Spinal cord (tissue), 9 donors: ENCODE measurements at regions not wholly inside any gene's neighbourhood (a gene's known extent, or its start where the extent isn't known, plus 50 kb on each side); places are given as distances from the start of the nearest gene placed in this dataset.
"Not testable (repeated sequence)": the region's sequence is repeated elsewhere in the genome, so short reads cannot be mapped to it uniquely, and the experiment has no call there.

Experiments
- DNase-seq, 6 donors: peaks; one replicate each; pipeline versions ENCODE4 v3.0.0 to v3.0.0-alpha.2; 2013 to 2015; ENCODE audit warnings: low spot score in 6 of 6, low read depth in 4 of 6
- H3K27ac ChIP-seq: one replicate; pipeline ENCODE4 v1.5.1; 2013; ENCODE audit warnings: low read depth, low read length, control low read depth
- H3K27me3 ChIP-seq: one replicate; pipeline ENCODE4 v1.6.1; 2013; ENCODE audit warnings: low read length; ENCODE audit not compliant: control insufficient read depth, insufficient read depth
- H3K36me3 ChIP-seq: one replicate; pipeline ENCODE4 v1.6.1; 2013; ENCODE audit warnings: low read length; ENCODE audit not compliant: control insufficient read depth, insufficient read depth
- H3K4me1 ChIP-seq: one replicate; pipeline ENCODE4 v1.6.1; 2013; ENCODE audit warnings: low read length; ENCODE audit not compliant: control insufficient read depth, insufficient read depth
- H3K4me3 ChIP-seq: one replicate; pipeline ENCODE4 v1.5.1; 2013; ENCODE audit warnings: low read depth, low read length, control low read depth
- H3K9me3 ChIP-seq: one replicate; pipeline ENCODE4 v1.6.1; 2013; ENCODE audit warnings: low read length; ENCODE audit not compliant: control insufficient read depth, insufficient read depth
- WGBS: methylation state at CpG from one replicate; pipeline ENCODE4 v1.1.5; 2013; ENCODE audit warnings: missing lambda C conversion rate; ENCODE audit not compliant: insufficient coverage; 5-methylcytosine and 5-hydroxymethylcytosine counted together
- donor health status: healthy.

DNA sequence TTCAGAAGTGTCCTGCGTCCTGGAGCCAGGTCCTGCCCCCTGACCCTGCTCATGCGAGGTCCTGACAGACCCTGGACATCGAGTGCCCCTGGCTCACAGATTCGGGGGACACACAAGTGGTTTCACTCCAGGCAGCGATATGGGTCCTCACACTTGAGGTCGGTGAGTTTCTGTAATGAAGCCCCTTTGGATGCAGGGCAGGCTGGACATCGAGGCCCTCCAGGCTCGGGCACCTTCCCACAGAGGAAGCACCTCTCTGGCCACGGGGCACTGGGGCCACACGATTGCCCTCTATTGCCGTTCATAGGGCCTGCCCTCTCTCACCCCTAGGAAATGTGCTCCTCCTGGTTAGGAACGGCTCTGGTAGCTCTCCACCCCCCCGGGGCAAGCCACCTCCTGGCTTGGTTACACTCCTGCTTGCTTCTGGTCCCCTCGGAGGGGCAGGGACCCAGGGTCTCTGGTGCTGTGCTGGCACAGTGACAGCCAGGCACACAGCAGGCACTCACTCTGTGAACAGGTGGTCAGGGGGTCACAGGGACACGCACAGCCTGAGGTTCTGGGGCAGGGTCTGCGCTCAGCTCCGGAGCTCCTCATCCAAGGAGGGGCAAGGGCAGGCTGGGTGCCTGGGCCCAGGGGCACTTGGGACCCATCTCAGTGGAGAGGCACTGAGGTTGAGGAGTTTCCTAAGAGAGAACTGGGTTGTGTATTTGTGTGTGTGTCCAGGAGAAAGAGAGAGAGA lies 907.7 kb downstream of the BRD1 start:
- peak overlapping the region; percentile 81 for H3K27ac ChIP-seq
- WGBS, result 76% methylated on average over 17 of the region's 17 CpGs
- H3K4me3 ChIP-seq, result no peak overlapping the region
- no peaks in the 10 kb centered on the region for H3K27me3 ChIP-seq
- peaks cover 52% of the 10 kb centered on the region for H3K4me1 ChIP-seq
- H3K36me3 ChIP-seq, result no peaks in the 10 kb centered on the region
- H3K9me3 ChIP-seq, result peaks cover 3% of the 10 kb centered on the region
- DNase-seq, result no peak

DNA sequence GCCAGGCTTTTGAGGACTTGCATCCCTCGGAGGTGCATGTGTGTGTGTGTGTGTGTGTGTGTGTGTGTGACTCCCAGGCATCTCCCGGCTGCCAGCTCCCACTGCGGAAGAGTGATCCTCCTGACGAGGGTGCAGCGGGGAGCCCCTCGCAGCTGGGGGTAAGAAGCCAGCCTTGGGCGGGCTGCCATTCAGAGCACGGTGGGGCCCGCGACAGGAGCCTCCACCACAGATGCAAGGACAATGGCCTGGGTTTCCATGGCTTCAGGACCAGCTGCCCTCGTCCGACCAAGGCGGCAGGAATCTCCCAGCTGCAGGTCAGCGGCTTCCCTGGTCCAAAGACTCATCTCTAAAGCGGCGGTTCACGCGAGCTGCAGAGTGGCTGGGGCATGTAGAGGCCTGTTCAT lies 908.5 kb downstream of the BRD1 start:
- no peaks in the 10 kb centered on the region for H3K27me3 ChIP-seq
- H3K4me3 ChIP-seq, result no peak overlapping the region
- WGBS, result 30% methylated on average over 16 of the region's 18 CpGs
- H3K4me1 ChIP-seq, result peaks cover 50% of the 10 kb centered on the region
- DNase-seq, result peak in 2 of 6 donors; percentile 56 to 73
- H3K9me3 ChIP-seq, result peaks cover 3% of the 10 kb centered on the region
- peak overlapping the region; percentile 18 for H3K27ac ChIP-seq
- no peaks in the 10 kb centered on the region for H3K36me3 ChIP-seq

DNA sequence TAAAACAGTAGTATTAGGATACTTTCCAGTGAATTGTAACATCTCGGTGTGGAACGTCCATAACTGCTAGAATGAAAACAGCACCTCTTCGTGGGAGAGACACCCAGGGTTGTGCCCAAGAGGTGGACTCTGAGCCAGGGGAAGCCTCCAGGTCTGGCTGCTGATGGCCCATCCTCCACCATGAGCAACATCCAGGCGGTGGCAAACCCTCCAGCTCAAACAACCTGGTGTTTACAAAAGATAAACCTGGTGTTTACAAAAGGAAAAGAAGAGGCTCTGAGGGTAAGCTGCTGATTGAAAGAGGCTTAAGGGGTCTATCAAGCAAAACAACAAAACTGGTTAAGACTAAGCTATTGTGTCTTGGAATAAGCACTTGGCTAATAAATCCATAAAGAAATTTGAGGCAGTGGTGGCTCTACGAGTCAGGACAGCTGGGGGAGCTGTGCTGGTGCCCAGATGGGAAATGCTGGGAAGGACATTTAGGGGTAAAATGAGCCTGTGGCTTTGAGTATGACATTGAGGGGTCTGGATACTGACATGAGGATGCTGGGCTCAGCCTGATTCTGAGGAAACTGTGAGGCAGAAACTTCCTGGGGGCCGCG lies 909.0 kb downstream of the BRD1 start:
- DNase-seq, result no peak
- 45% methylated on average over 6 of the region's 7 CpGs for WGBS
- Histone ChIP-seq H3K36me3 (no peaks in the 10 kb centered on the region), H3K4me1 (peaks cover 48% of the 10 kb centered on the region), H3K9me3 (peaks cover 3% of the 10 kb centered on the region), H3K27ac (peak overlapping the region; percentile 18), H3K4me3 (no peak overlapping the region), H3K27me3 (no peaks in the 10 kb centered on the region)

DNA sequence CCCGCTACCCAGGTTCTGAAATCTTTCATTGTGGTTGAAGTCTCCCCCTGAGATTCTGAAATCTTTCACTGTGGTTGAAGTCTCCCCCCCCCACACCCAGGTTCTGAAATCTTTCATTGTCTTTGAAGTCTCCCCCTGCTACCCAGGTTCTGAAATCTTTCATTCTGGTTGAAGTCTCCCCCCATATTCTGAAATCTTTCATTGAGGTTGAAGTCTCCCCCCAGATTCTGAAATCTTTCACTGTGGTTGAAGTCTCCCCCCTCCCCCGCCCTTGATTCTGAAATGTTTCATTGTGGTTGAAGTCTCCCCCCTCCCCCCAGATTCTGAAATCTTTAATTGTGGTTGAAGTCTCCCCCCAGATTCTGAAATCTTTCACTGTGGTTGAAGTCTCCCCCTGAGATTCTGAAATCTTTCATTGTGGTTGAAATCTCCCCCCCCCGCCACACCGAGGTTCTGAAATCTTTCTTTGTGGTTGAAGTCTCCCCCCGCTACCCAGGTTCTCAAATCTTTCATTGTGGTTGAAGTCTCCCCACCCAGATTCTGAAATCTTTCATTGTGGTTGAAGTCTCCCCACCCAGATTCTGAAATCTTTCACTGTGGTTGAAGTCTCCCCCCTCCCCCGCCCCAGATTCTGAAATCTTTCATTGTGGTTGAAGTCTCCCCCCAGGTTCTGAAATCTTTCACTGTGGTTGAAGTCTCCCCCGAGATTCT lies 915.2 kb downstream of the BRD1 start:
- not testable (repeated sequence) for H3K27ac ChIP-seq, H3K27me3 ChIP-seq, DNase-seq, H3K36me3 ChIP-seq, H3K9me3 ChIP-seq, H3K4me3 ChIP-seq, H3K4me1 ChIP-seq
- WGBS, result no CpG with 5 or more reads among the region's 7 CpGs

DNA sequence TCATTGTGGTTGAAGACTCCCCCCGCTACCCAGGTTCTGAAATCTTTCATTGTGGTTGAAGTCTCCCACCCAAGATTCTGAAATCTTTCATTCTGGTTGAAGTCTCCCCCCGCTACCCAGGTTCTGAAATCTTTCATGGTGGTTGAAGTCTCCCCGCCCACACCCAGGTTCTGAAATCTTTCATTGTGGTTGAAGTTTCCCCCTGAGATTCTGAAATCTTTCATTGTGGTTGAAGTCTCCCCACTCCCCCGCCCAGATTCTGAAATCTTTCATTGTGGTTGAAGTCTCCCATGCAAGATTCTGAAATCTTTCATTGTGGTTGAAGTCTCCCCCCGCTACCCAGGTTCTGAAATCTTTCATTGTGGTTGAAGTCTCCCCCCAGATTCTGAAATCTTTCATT lies 916.0 kb downstream of the BRD1 start:
- not testable (repeated sequence) for H3K4me3 ChIP-seq, H3K9me3 ChIP-seq, H3K27ac ChIP-seq, H3K27me3 ChIP-seq, DNase-seq, H3K4me1 ChIP-seq, H3K36me3 ChIP-seq
- no CpG with 5 or more reads among the region's 5 CpGs for WGBS

DNA sequence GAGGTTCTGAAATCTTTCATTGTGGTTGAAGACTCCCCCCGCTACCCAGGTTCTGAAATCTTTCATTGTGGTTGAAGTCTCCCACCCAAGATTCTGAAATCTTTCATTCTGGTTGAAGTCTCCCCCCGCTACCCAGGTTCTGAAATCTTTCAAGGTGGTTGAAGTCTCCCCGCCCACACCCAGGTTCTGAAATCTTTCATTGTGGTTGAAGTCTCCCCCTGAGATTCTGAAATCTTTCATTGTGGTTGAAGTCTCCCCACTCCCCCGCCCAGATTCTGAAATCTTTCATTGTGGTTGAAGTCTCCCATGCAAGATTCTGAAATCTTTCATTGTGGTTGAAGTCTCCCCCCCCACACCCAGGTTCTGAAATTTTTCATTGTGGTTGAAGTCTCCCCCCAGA lies 916.6 kb downstream of the BRD1 start:
- not testable (repeated sequence) for H3K27me3 ChIP-seq, H3K4me1 ChIP-seq, H3K27ac ChIP-seq, H3K9me3 ChIP-seq, H3K36me3 ChIP-seq, H3K4me3 ChIP-seq, DNase-seq
- no CpG with 5 or more reads among the region's 4 CpGs for WGBS

DNA sequence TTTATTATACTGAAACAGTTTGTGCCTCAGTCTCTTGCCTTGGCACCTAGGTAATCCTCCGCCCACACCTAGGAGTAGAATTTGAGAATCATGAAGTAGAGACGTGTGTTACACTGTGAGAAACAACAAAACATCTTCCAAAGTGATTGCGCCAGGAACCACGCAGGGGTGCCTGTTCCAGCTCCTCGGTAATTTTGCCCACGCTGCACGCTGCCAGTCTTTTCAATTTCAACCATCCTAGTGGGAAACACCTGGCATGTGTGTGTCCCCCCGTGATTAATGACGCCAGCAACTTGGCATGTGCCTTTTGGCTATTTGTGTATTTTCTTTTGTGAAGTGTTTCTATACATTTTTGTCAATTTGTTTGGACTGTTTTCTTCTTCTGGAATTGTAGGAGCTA lies 919.1 kb downstream of the BRD1 start:
- H3K27me3 ChIP-seq, result no peaks in the 10 kb centered on the region
- no peaks in the 10 kb centered on the region for H3K36me3 ChIP-seq
- no peaks in the 10 kb centered on the region for H3K9me3 ChIP-seq
- H3K4me3 ChIP-seq, result no peak overlapping the region
- DNase-seq, result peak in 1 of 6 donors; percentile 28
- no peak overlapping the region for H3K27ac ChIP-seq
- no peaks in the 10 kb centered on the region for H3K4me1 ChIP-seq
- WGBS, result 50% methylated on average over 2 of the region's 9 CpGs

DNA sequence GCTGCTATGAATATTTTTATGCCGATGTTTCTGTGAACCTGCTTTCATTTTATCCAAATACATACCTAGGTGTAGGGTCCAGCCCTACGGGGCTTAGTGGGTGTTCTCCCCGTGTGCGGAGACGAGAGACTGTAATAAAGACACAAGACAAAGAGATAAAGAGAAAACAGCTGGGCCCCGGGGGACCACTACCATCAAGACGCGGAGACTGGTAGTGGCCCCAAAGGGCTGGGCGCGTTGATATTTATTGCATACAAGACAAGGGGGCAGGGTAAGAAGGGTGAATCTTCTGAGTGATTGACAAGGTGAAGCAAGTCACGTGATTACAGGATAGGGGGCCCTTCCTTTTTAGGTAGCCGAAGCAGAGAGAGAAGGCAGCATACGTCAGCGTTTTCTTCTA lies 920.1 kb downstream of the BRD1 start:
- H3K4me3 ChIP-seq, result no peak overlapping the region
- no peak overlapping the region for H3K27ac ChIP-seq
- H3K27me3 ChIP-seq, result no peaks in the 10 kb centered on the region
- no peaks in the 10 kb centered on the region for H3K4me1 ChIP-seq
- DNase-seq, result no peak
- H3K9me3 ChIP-seq, result no peaks in the 10 kb centered on the region
- H3K36me3 ChIP-seq, result no peaks in the 10 kb centered on the region
- 77% methylated on average over 10 of the region's 14 CpGs for WGBS

DNA sequence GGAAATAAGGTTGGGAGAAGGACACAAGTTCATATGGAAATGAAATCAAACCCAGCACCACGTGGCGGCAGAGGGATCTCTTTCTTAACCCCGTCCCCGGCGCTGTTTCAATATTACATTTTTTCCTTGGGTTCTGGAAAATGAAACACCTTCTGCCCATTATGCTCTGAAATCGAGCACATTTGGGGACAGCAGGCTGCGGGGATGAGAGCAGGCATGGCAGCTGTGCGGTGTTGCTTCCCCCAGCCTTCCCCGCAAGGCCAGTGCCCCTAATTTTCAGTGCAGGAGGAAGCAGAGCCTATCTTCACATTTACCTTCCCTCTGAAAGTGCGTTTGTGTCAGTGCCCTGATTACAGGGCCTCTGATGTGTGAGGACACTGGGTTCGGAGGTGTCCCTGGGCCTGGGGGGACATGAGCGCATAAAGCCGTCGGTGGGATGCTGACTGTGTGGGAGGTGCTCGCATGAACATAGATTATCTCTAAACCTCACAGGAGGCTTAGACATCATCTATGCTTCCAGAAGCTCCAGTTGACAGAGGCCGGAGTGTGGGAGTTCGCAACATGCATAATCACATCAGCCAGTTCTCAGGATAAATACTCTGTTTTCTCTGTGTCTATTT lies 921.3 kb downstream of the BRD1 start:
- DNase-seq, result no peak
- 82% methylated on average over 12 of the region's 17 CpGs for WGBS
- Histone ChIP-seq H3K27me3 (no peaks in the 10 kb centered on the region), H3K36me3 (no peaks in the 10 kb centered on the region), H3K4me1 (no peaks in the 10 kb centered on the region), H3K4me3 (no peak overlapping the region), H3K27ac (no peak overlapping the region), H3K9me3 (no peaks in the 10 kb centered on the region)
